ENCODE measurements at regions not wholly inside any gene's neighbourhood (a gene's known extent, or its start where the extent isn't known, plus 50 kb on each side); places are given as distances from the start of the nearest gene placed in this dataset.

- TF ChIP-seq KLF13 (CRISPR knock-in tag; IDR thresholded peaks at IDR 0.05) (no peak), POLR2A (IDR thresholded peaks at IDR 0.05; ENCODE audit: insufficient read depth in 1 of 2, low read depth in 2 of 2, low read length in 2 of 2) (no peak), EZH2 (conservative IDR thresholded peaks at IDR 0.05; ENCODE audit: low read depth, low read length) (no peak), ZBTB20 (CRISPR knock-in tag; IDR thresholded peaks at IDR 0.05; ENCODE audit: borderline replicate concordance, low read depth) (no peak)
Observed at GRCh38 chr3:22419261-22419660, 668.3 kb upstream of the ZNF385D start.

Measured in HepG2 (cell line).